ENCODE measurements at regions not wholly inside any gene's neighbourhood (a gene's known extent, or its start where the extent isn't known, plus 50 kb on each side); places are given as distances from the start of the nearest gene placed in this dataset.

GRCh38 chr20:59482351-59483187, 121.8 kb upstream of the PHACTR3 start:
- TF ChIP-seq CTCF (conservative IDR thresholded peaks at IDR 0.05): no peak
- Mint-ChIP-seq H3K27me3 (ENCODE audit: low read depth) (peaks cover 6% of the 10 kb centered on the region), H3K27ac (peak overlapping the region in 1 of 3 experiments; percentile 14; a peak in 1 of 7 replicates), H3K36me3 (ENCODE audit: insufficient read depth in 1 of 3, low read depth in 3 of 3) (no peaks in the 10 kb centered on the region), H3K9me3 (no peaks in the 10 kb centered on the region), H3K4me3 (no peak overlapping the region), H3K4me1 (peaks cover 2 to 4% of the 10 kb centered on the region in 2 experiments; a peak in 2 of 4 replicates)
- H3K23ac ChIP-seq (ENCODE audit: insufficient read length, low read depth, low read length): no peak overlapping the region
- H3K9ac ChIP-seq (ENCODE audit: extremely low read depth, insufficient read length, low read length): no peak overlapping the region
- no peak overlapping the region for H2AFZ ChIP-seq (ENCODE audit: low read length)
- no peak overlapping the region for H3T11ph ChIP-seq (ENCODE audit: low read length)
- no peak overlapping the region for H4K5ac ChIP-seq (ENCODE audit: insufficient read length, low read depth, low read length)
- no peak overlapping the region for H2BK12ac ChIP-seq (ENCODE audit: insufficient read length, low read depth, low read length)
- H2BK20ac ChIP-seq (ENCODE audit: low read depth, low read length, poor library complexity, severe bottlenecking): no peak overlapping the region
- H2BK5ac ChIP-seq (ENCODE audit: insufficient read length, low read length): no peak overlapping the region
- no peak overlapping the region for H4K8ac ChIP-seq (replicated peaks; ENCODE audit: insufficient read length, low read depth, low read length)
- H2AK5ac ChIP-seq (ENCODE audit: insufficient read length, low read length): no peak overlapping the region
- H2BK15ac ChIP-seq (ENCODE audit: low read depth, low read length): no peak overlapping the region
- H4K91ac ChIP-seq (ENCODE audit: insufficient read length, low read depth, low read length): no peak overlapping the region
- H3K56ac ChIP-seq (ENCODE audit: insufficient read length, low read depth, low read length): no peak overlapping the region
- H3K27me3 ChIP-seq (ENCODE audit: insufficient read depth, low read length): no peaks in the 10 kb centered on the region
- H3K4me1 ChIP-seq (ENCODE audit: insufficient read depth, low read length): no peaks in the 10 kb centered on the region
- WGBS (ENCODE audit: extremely low coverage, insufficient read length, low lambda C conversion rate): no CpG with 5 or more reads among the region's 17 CpGs
- no peak overlapping the region for H2BK120ac ChIP-seq (ENCODE audit: low read depth, low read length, poor library complexity, severe bottlenecking)
- no peak overlapping the region for H3K4ac ChIP-seq (ENCODE audit: low read depth, low read length)
- H3K23me2 ChIP-seq (ENCODE audit: insufficient read length, low read depth, low read length, poor library complexity, severe bottlenecking): no peaks in the 10 kb centered on the region
- H3K79me1 ChIP-seq (ENCODE audit: insufficient read depth, low read depth, low read length, poor library complexity, severe bottlenecking): no peaks in the 10 kb centered on the region
- no peak overlapping the region for H3K4me2 ChIP-seq (ENCODE audit: insufficient read depth, insufficient read length, low read length)
- no peaks in the 10 kb centered on the region for H3K9me3 ChIP-seq (ENCODE audit: control insufficient read depth, low read depth, low read length)
- H3K14ac ChIP-seq (ENCODE audit: insufficient read depth, low read length): no peak overlapping the region
- H4K20me1 ChIP-seq (ENCODE audit: control insufficient read depth, insufficient read depth, insufficient read length): no peaks in the 10 kb centered on the region
- H3K18ac ChIP-seq (ENCODE audit: insufficient read length, low read depth, low read length): no peak overlapping the region
- H3K27ac ChIP-seq (ENCODE audit: insufficient read length, low read depth, low read length): no peak overlapping the region
- no peak for DNase-seq
- H3K79me2 ChIP-seq (ENCODE audit: insufficient read depth, low read length): no peaks in the 10 kb centered on the region

Measured in H9 (cell line).